ENCODE measurements at regions not wholly inside any gene's neighbourhood (a gene's known extent, or its start where the extent isn't known, plus 50 kb on each side); places are given as distances from the start of the nearest gene placed in this dataset.

DNA sequence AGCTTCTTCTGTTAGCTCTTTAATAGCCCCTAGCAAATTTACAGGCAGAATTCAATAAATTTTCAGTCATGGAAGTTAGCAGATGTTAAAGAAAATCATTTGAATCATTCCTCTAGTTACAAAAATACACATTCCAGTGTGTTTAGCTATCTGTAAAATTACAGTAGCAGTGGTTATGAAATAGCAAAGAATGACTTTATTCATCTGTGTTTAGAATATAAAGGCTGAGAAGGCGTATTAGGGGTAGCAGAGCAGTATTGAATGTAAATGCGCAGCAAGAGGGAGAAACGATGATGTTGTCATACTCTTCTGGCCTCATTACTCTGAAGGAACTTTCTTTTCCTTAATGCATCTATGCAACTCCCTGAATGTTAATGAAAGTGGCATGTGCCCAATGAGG, 106.2 kb upstream of the CYYR1 start:
- no peaks in the 10 kb centered on the region for H3K27me3 ChIP-seq (ENCODE audit: control insufficient read depth, insufficient read depth, low read length)
- no peak overlapping the region for H3K27ac Mint-ChIP-seq
- H3K4me3 ChIP-seq (ENCODE audit: low read depth, low read length), result no peak overlapping the region

DNA sequence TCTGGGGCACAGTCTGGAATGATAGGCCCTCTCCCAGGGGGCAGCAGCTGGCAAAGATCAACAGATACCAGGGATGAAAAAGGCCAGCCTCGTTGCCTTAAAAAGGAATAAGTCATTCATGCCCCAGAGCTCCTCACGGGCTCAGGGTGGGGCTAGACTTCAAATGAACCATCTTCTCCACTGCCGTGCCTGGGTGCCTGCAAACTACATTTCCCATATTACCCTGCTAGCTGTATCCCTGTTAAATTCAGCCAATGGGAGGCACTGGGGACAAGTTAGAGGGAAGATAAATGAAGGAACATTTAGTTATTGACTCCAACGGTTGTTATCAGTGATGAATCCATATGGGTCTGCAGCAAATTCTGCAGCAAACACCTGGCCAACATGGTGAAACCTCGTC, 101.2 kb upstream of the CYYR1 start:
- H3K9me3 Mint-ChIP-seq, result peaks cover 0 to 5% (median 0%) of the 10 kb centered on the region in 7 donors
- no peak overlapping the region for H3K27ac Mint-ChIP-seq
- H3K36me3 Mint-ChIP-seq, result no peaks in the 10 kb centered on the region
- ATAC-seq (ENCODE audit: low read depth in 2 of 2) (no peak), DNase-seq (no peak)
- H3K36me3 ChIP-seq (ENCODE audit: control insufficient read depth, insufficient read depth, low read length), result no peaks in the 10 kb centered on the region
- H3K27me3 ChIP-seq (ENCODE audit: control insufficient read depth, insufficient read depth, low read length), result no peaks in the 10 kb centered on the region
- H3K27ac ChIP-seq (ENCODE audit: insufficient read depth, low read length, poor library complexity, severe bottlenecking), result no peak overlapping the region
- H3K27me3 Mint-ChIP-seq, result no peaks in the 10 kb centered on the region
- H3K4me1 Mint-ChIP-seq, result no peaks in the 10 kb centered on the region
- no peaks in the 10 kb centered on the region for H3K9me3 ChIP-seq (ENCODE audit: control insufficient read depth in 2 of 2, low read length in 2 of 2)
- no peaks in the 10 kb centered on the region for H3K4me1 ChIP-seq (ENCODE audit: control insufficient read depth, insufficient read depth, low read length, poor library complexity, severe bottlenecking)
- no peak overlapping the region for H3K4me3 Mint-ChIP-seq
- no peak overlapping the region for H3K4me3 ChIP-seq (ENCODE audit: low read depth, low read length)

More for the DNA sequence above, 106.2 kb upstream of the CYYR1 start:
- no peak for ATAC-seq (ENCODE audit: low read depth in 2 of 2)
- no peaks in the 10 kb centered on the region for H3K27me3 Mint-ChIP-seq
- H3K4me1 Mint-ChIP-seq, result no peaks in the 10 kb centered on the region
- no peak overlapping the region for H3K4me3 Mint-ChIP-seq
- no peak for DNase-seq
- Histone ChIP-seq H3K36me3 (ENCODE audit: control insufficient read depth, insufficient read depth, low read length) (no peaks in the 10 kb centered on the region), H3K27ac (ENCODE audit: insufficient read depth, low read length, poor library complexity, severe bottlenecking) (no peak overlapping the region), H3K4me1 (ENCODE audit: control insufficient read depth, insufficient read depth, low read length, poor library complexity, severe bottlenecking) (no peaks in the 10 kb centered on the region), H3K9me3 (ENCODE audit: control insufficient read depth in 2 of 2, low read length in 2 of 2) (no peaks in the 10 kb centered on the region)
- H3K36me3 Mint-ChIP-seq, result no peaks in the 10 kb centered on the region
- peaks cover 0 to 9% (median 0%) of the 10 kb centered on the region in 7 donors for H3K9me3 Mint-ChIP-seq

DNA sequence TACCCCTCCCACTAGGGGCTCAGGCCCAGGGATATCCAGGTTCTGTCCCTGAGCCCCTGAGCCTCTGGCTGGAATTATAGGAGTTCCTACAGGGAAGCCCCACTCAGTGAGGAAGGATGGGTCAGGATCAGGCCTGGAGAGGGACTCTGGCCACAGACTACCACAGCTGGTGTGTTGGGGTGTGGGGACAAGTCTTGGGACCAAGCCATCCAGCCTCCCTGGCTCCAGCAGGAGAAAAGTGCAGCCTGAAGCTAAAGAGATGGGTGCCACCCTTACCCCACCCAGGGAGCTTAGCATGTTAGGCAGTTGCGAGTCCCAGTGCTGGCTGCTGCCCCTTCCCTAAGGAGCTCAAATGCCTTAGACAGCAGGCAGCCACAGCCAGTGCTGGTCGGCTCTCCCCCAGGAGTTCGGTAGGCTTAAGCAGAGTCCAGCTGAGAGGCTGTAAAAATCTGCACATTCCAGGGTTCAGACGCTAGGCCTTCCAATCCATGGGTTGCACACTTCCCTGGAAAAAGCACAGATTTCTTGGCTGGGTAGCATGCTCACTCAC, 96.2 kb upstream of the CYYR1 start:
- no peaks in the 10 kb centered on the region for H3K4me1 ChIP-seq (ENCODE audit: control insufficient read depth, insufficient read depth, low read length, poor library complexity, severe bottlenecking)
- no peaks in the 10 kb centered on the region for H3K36me3 Mint-ChIP-seq
- no peaks in the 10 kb centered on the region for H3K4me1 Mint-ChIP-seq
- H3K36me3 ChIP-seq (ENCODE audit: control insufficient read depth, insufficient read depth, low read length), result no peaks in the 10 kb centered on the region
- no peak for ATAC-seq (ENCODE audit: low read depth in 2 of 2)
- no peaks in the 10 kb centered on the region for H3K27me3 ChIP-seq (ENCODE audit: control insufficient read depth, insufficient read depth, low read length)
- no peak overlapping the region for H3K4me3 Mint-ChIP-seq
- H3K9me3 Mint-ChIP-seq, result peaks cover 1 to 17% (median 5%) of the 10 kb centered on the region in 7 donors
- no peak for DNase-seq
- H3K27ac ChIP-seq (ENCODE audit: insufficient read depth, low read length, poor library complexity, severe bottlenecking), result no peak overlapping the region
- no peaks in the 10 kb centered on the region for H3K9me3 ChIP-seq (ENCODE audit: control insufficient read depth in 2 of 2, low read length in 2 of 2)
- H3K27ac Mint-ChIP-seq, result no peak overlapping the region
- H3K4me3 ChIP-seq (ENCODE audit: low read depth, low read length), result no peak overlapping the region
- H3K27me3 Mint-ChIP-seq, result no peaks in the 10 kb centered on the region

DNA sequence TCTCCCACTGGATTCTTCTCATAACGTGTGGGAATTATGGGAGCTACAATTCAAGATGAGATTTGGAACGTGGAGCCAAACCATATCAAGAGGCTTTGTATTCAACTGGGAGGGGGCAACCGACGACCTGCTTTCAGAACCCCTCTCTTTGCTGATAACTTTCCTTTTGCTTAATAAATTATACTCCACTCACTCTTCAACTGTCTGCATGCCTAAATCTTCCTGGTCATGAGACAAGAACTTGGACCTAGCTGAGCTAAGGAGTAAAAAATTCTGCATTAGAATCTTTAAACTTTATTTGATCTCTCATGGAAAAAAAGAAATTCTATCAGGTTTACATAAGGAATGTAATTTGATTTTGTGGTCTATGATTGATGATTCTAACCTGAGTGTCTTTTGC, 86.7 kb upstream of the CYYR1 start:
- Mint-ChIP-seq H3K36me3 (no peaks in the 10 kb centered on the region), H3K4me3 (no peak overlapping the region), H3K27ac (no peak overlapping the region), H3K9me3 (peaks cover 0 to 15% (median 1%) of the 10 kb centered on the region in 7 donors), H3K4me1 (no peaks in the 10 kb centered on the region), H3K27me3 (no peaks in the 10 kb centered on the region)
- ATAC-seq (ENCODE audit: low read depth in 2 of 2) (no peak), DNase-seq (no peak)
- no peaks in the 10 kb centered on the region for H3K4me1 ChIP-seq (ENCODE audit: control insufficient read depth, insufficient read depth, low read length, poor library complexity, severe bottlenecking)
- no peaks in the 10 kb centered on the region for H3K9me3 ChIP-seq (ENCODE audit: control insufficient read depth in 2 of 2, low read length in 2 of 2)
- no peak overlapping the region for H3K4me3 ChIP-seq (ENCODE audit: low read depth, low read length)
- H3K27me3 ChIP-seq (ENCODE audit: control insufficient read depth, insufficient read depth, low read length), result no peaks in the 10 kb centered on the region
- no peaks in the 10 kb centered on the region for H3K36me3 ChIP-seq (ENCODE audit: control insufficient read depth, insufficient read depth, low read length)
- no peak overlapping the region for H3K27ac ChIP-seq (ENCODE audit: insufficient read depth, low read length, poor library complexity, severe bottlenecking)

DNA sequence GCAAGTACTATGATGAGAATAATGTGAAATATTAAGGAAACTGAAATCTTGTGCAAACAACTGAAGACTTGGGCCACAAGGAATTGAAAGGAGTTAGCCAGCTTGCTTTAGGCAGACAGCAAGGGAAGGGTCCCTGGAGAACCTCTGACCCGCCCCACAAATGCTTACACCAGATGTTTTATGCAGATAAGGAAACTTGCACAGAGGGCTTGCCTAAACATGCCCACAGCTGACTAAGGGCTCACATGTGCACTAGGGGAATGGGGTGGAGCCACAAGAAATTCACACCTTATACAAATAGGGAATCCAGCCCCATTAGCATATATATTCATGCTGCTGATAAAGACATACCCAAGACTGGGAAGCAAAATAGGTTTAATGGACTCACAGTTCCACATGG, 86.1 kb upstream of the CYYR1 start:
- DNase-seq, result no peak
- no peaks in the 10 kb centered on the region for H3K36me3 Mint-ChIP-seq

DNA sequence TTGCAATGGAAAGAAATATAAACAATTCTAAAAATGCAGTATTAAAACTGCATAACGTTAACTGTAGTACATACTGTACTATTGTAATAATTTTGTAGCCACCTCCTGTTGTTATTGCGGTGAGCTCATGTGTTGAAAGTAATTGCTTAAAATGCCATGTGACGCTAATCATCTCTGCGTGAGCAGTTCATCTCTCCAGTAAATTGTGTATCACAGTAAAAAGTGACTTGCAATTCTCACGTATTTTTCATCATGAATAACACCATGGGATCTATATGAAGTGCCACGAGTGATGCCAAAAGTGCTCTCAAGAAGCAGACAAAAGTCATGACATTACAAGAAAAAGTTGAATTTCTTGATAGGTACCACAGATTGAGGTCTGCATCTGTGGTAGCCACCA, 82.4 kb upstream of the CYYR1 start:
- no peak overlapping the region for H3K4me3 Mint-ChIP-seq
- H3K27me3 Mint-ChIP-seq, result no peaks in the 10 kb centered on the region
- Histone ChIP-seq H3K4me3 (ENCODE audit: low read depth, low read length) (no peak overlapping the region), H3K9me3 (ENCODE audit: control insufficient read depth in 2 of 2, low read length in 2 of 2) (no peaks in the 10 kb centered on the region), H3K27ac (ENCODE audit: insufficient read depth, low read length, poor library complexity, severe bottlenecking) (no peak overlapping the region), H3K4me1 (ENCODE audit: control insufficient read depth, insufficient read depth, low read length, poor library complexity, severe bottlenecking) (no peaks in the 10 kb centered on the region), H3K27me3 (ENCODE audit: control insufficient read depth, insufficient read depth, low read length) (no peaks in the 10 kb centered on the region), H3K36me3 (ENCODE audit: control insufficient read depth, insufficient read depth, low read length) (no peaks in the 10 kb centered on the region)
- H3K36me3 Mint-ChIP-seq, result no peaks in the 10 kb centered on the region
- no peak for DNase-seq
- H3K9me3 Mint-ChIP-seq, result peaks cover 0 to 19% (median 1%) of the 10 kb centered on the region in 7 donors
- no peak overlapping the region for H3K27ac Mint-ChIP-seq
- ATAC-seq (ENCODE audit: low read depth in 2 of 2), result no peak
- H3K4me1 Mint-ChIP-seq, result no peaks in the 10 kb centered on the region

More for the DNA sequence above, 86.1 kb upstream of the CYYR1 start:
- H3K9me3 ChIP-seq (ENCODE audit: control insufficient read depth in 2 of 2, low read length in 2 of 2), result no peaks in the 10 kb centered on the region
- H3K4me1 Mint-ChIP-seq, result no peaks in the 10 kb centered on the region
- no peaks in the 10 kb centered on the region for H3K4me1 ChIP-seq (ENCODE audit: control insufficient read depth, insufficient read depth, low read length, poor library complexity, severe bottlenecking)
- no peaks in the 10 kb centered on the region for H3K36me3 ChIP-seq (ENCODE audit: control insufficient read depth, insufficient read depth, low read length)
- no peak overlapping the region for H3K27ac Mint-ChIP-seq
- H3K27ac ChIP-seq (ENCODE audit: insufficient read depth, low read length, poor library complexity, severe bottlenecking), result no peak overlapping the region
- no peak for ATAC-seq (ENCODE audit: low read depth in 2 of 2)
- H3K27me3 Mint-ChIP-seq, result no peaks in the 10 kb centered on the region
- H3K9me3 Mint-ChIP-seq, result peaks cover 0 to 14% (median 1%) of the 10 kb centered on the region in 7 donors
- no peaks in the 10 kb centered on the region for H3K27me3 ChIP-seq (ENCODE audit: control insufficient read depth, insufficient read depth, low read length)
- no peak overlapping the region for H3K4me3 Mint-ChIP-seq
- H3K4me3 ChIP-seq (ENCODE audit: low read depth, low read length), result no peak overlapping the region

DNA sequence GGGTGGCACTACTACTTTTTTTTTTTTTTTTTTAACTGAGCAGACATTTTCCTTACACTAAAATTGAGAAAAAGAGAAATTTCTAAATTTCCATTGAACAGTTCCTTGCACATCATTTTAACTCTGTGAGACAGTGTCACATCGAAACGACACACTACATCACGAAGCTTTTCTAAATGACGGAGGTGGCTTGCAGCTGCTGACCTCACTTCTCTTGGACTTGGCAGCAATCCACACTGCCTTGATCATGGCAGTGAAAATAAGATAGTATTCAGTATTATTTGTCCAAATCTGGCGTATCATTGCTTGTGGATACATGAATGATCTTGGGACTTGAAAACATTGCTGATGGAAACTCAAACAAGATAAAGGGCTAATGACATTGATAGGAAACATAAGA, 80.3 kb upstream of the CYYR1 start:
- no peaks in the 10 kb centered on the region for H3K36me3 Mint-ChIP-seq
- Histone ChIP-seq H3K36me3 (ENCODE audit: control insufficient read depth, insufficient read depth, low read length) (no peaks in the 10 kb centered on the region), H3K27ac (ENCODE audit: insufficient read depth, low read length, poor library complexity, severe bottlenecking) (no peak overlapping the region), H3K4me1 (ENCODE audit: control insufficient read depth, insufficient read depth, low read length, poor library complexity, severe bottlenecking) (no peaks in the 10 kb centered on the region), H3K27me3 (ENCODE audit: control insufficient read depth, insufficient read depth, low read length) (no peaks in the 10 kb centered on the region), H3K4me3 (ENCODE audit: low read depth, low read length) (no peak overlapping the region), H3K9me3 (ENCODE audit: control insufficient read depth in 2 of 2, low read length in 2 of 2) (no peaks in the 10 kb centered on the region)
- ATAC-seq (ENCODE audit: low read depth in 2 of 2) (no peak), DNase-seq (no peak)
- peaks cover 0 to 8% (median 3%) of the 10 kb centered on the region in 7 donors for H3K9me3 Mint-ChIP-seq
- no peak overlapping the region for H3K4me3 Mint-ChIP-seq
- H3K4me1 Mint-ChIP-seq, result no peaks in the 10 kb centered on the region
- no peak overlapping the region for H3K27ac Mint-ChIP-seq
- no peaks in the 10 kb centered on the region for H3K27me3 Mint-ChIP-seq

DNA sequence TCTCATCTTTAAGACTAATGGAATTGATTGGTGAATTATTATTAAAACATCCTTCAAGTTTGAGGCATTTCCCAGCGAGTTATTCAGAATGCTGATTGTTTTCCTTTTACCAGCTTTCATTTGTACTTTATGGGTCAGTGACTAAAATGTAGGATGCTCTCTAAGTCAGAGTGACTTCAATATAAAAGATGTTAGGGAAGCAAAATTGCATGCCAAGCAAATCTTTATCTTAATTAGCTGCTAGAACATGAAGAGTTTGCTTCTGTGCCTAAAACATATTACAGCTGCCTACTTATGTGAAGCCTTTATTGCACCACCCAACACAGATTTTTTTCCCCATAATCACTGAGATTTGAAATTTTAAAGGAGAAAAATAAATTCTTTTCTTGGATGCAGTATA, 79.8 kb upstream of the CYYR1 start:
- H3K27me3 Mint-ChIP-seq, result no peaks in the 10 kb centered on the region
- no peaks in the 10 kb centered on the region for H3K9me3 ChIP-seq (ENCODE audit: control insufficient read depth in 2 of 2, low read length in 2 of 2)
- H3K36me3 ChIP-seq (ENCODE audit: control insufficient read depth, insufficient read depth, low read length), result no peaks in the 10 kb centered on the region
- no peak overlapping the region for H3K4me3 ChIP-seq (ENCODE audit: low read depth, low read length)
- H3K4me1 Mint-ChIP-seq, result no peaks in the 10 kb centered on the region
- no peak for DNase-seq
- no peak overlapping the region for H3K27ac ChIP-seq (ENCODE audit: insufficient read depth, low read length, poor library complexity, severe bottlenecking)
- H3K4me3 Mint-ChIP-seq, result no peak overlapping the region
- no peaks in the 10 kb centered on the region for H3K36me3 Mint-ChIP-seq
- H3K9me3 Mint-ChIP-seq, result peaks cover 0 to 8% (median 3%) of the 10 kb centered on the region in 7 donors
- H3K27ac Mint-ChIP-seq, result no peak overlapping the region
- H3K4me1 ChIP-seq (ENCODE audit: control insufficient read depth, insufficient read depth, low read length, poor library complexity, severe bottlenecking), result no peaks in the 10 kb centered on the region
- no peak for ATAC-seq (ENCODE audit: low read depth in 2 of 2)
- H3K27me3 ChIP-seq (ENCODE audit: control insufficient read depth, insufficient read depth, low read length), result no peaks in the 10 kb centered on the region
